ENCODE measurements at regions not wholly inside any gene's neighbourhood (a gene's known extent, or its start where the extent isn't known, plus 50 kb on each side); places are given as distances from the start of the nearest gene placed in this dataset.
A peak's percentile ranks its signal among the peaks of the same experiment; 100 is the strongest.
"Not testable (repeated sequence)": the region's sequence is repeated elsewhere in the genome, so short reads cannot be mapped to it uniquely, and the experiment has no call there.

DNA sequence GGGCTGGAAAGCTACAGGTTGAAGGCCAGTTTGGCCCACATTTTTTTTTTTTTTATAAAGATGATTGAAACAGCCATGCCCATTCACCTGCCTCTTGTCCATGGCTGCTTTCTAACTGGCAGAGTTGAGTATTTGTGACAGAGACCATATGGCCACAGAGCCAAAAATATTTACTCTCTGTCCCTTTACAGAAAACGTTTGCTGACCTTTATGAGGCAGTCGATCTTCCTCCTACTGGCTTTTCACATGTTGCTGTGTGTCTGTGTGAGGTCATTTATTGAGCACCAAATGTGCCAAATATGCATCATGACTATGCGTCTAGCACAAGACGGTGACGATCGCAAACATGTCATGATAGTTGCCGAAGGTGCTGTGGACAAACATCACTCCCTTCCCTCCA lies 200.6 kb upstream of the FRG1 start:
- DNase-seq: not testable (repeated sequence)

DNA sequence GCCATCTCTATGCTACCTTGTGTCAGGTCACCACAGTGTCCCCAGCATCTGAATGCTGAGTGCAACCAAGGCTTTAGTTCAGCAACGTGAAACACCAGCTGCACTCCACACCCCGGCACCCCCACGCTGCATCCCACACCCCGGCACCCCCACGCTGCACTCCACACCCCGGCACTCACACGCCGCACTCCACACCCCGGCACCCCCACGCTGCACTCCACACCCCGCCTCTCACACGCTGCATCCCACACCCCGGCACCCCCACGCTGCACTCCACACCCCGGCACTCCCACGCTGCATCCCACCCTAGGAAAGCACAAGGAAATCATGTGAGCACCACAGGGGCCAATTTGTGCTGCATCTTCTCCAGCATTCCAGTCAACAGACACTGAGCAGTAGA lies 199.8 kb upstream of the FRG1 start:
- DNase-seq: no peak

DNA sequence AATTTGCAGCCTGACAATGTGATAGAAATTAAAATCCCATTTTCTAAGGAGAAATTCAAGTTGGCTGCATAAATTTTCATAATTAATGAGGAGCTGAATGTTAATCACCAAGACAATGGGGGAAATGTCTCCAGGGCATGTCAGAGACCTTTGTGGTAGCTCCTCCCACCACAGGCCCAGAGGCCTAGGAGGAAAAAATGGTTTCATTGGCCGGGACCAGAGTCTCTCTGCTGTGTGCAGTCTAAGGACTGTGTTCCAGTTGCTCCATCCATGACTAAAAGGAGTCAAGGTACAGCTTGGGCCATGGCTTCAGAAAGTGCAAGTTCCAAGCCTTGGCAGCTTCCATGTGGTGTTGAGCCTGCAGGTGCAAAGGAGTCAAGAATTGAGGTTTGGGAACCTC lies 187.6 kb upstream of the FRG1 start:
- not testable (repeated sequence) for DNase-seq

DNA sequence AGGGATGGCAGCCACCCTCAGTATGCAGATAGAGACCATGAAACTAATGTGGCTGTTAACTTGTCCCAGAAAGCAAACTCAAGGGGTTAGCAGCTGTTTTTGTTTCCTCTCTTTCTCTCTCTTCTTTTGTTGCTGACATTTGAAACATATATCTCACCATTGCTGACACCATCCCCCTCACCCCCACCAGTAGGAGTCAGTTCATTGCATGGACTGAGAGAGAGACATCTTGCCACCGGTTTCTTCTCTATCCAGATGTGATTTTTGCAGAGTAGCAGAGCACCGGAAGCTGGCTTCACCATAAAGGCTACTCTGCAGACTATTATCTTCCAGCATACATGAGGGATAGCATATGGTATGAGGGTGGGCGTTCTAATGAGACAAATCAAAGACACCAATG lies 177.1 kb upstream of the FRG1 start:
- no peak for DNase-seq

DNA sequence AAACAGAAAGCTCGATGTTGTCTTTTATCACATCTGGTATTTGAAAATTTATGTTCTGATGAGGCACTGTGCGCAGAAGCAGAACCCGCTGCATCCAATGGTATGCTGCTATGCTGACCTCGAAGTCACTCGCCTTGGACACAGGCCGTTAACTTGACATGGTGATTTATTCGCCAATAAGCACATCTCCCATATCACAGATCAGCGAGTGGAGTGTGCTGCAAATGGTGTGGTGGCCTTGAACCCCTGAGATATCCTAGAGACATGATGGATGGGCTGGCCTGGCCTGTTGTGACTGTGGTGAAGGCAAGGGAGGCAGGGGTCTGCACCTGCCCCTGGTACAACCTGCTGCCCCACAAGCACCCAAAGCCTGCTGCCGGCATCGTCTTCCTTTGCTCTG lies 175.4 kb upstream of the FRG1 start:
- DNase-seq: no peak

DNA sequence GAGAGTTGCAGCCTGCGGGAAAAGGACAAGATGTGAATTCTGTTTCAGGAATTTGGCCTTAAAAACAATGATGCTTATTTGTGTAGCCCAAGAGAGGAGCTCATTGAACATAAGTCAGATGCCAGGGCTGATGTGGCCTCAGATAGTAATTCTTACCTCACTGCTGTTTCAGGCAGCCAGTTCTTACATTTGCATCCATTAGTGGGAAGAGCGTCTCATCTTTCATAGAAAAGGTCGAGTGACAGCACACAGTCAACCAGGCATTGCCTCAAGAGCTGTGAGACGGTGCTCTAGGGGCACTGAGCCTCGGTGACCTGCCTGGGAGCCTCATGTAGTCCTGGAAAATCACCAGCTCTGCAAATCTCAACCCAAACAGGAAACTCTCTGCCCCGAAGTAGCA lies 174.9 kb upstream of the FRG1 start:
- no peak for DNase-seq

DNA sequence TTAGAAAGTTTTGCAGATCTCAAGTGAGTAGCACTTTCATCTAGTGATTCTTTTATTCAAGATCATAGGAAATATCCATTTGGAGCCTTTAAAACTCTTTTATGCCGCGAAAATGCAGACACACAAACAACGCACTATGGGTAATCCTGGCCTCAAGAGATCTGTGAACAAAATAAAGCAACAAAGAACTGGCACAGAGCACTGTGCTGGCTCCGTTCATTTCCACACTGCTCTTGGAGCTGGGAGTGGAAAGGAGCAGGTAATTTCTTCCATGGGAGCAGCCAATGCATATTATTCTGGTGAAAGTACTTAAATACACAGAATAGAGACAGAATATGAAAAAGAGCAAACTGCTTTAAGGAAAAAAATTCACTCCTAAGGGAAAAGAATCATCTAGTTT lies 172.7 kb upstream of the FRG1 start:
- DNase-seq: no peak

DNA sequence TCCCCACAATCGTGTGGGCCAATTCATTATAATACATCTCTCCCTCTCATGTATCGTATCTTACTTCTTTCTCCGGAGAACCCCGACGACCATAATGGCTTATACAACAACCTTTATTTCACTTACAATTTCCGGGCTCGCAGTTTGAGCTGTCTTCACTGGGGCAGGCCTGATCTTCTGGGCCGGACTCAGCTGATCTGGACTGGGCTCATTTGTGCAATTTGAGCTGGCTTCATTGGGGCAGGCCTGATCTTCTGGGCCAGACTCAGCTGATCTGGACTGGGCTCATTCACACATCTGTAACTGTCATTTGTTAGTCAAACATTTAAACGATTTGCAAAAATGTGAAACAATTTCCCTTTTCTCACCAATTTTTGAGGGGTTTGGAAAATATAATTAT lies 171.5 kb upstream of the FRG1 start:
- no peak for DNase-seq

DNA sequence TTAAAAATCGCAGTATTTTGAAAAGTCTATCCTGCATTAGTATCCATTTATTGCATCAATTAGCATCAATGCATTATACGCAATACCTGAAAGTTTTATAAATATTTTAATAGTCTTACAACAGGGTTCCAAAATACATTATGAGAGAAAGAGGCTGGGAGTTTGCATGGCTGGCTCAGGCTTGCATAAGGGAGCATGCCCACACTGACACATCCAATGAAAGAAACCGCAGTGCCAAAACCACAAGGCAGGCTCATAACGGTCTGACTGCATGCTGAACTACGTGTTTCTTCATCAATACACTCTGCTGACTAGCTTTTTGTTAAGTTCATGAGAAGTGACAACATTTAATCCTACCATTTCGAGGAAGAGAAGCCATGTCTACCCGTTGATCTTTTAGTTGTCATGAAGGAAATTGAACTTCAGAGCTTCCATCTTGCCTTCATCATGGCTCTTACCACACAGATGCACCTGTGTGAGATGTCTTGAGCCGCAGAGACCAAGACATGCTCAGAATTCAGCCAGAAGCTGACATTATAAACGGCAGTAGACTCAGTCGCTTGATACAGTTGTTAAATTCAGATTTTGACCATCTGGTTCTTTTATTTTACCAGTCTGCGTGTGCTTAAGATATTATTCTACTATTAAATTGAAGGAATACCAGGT lies 168.8 kb upstream of the FRG1 start:
- no peak for DNase-seq

DNA sequence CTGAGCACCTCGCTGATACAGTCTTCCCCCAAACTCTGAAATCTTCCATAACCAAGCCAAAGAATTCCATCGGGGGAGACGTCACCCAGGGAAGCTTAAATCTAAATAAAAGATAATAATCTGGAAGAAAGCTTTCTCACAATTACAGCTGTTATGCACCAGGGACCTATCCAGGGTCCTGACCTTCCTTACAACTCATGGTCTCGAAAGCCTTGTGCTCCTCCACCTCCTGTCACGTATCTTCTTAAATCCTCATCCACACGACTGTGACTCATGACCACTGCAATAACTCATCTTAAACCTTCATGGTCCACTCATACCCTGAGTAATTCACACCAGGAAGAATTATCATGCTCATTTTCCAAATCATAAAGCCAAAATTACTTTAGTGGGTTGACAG lies 166.8 kb upstream of the FRG1 start:
- no peak for DNase-seq

DNA sequence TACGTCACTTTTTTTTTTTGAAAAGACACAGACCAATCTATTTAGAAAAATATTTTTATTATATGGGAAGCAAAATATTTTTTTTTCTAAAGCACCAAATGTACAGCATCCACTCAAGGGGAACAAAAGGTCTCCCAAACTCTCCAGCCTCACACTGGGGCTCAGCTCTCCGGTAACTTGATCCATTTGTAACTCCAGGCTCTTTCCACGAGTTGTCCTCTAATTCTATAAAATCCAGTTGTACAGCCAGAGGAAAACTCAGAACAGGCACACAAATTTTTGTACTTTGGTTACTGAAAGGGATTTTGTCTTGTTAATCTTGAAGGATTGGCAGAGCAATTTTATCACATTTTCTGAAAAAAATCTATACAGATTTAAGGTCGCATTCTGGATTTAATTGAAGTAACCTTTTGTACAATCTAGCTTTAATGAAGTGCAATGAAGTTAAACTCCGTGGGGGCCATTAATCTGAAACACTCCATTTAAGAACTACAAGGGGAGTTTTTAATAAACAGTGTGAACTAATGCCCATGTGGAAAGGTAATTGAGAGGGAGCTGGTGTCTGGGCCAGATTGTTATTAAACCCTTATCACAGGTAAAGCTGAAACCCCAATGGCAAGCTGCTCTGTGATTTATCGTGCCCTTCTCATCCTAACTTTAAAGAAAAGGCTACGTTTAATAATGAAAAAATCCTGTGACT lies 161.2 kb upstream of the FRG1 start:
- DNase-seq: no peak

DNA sequence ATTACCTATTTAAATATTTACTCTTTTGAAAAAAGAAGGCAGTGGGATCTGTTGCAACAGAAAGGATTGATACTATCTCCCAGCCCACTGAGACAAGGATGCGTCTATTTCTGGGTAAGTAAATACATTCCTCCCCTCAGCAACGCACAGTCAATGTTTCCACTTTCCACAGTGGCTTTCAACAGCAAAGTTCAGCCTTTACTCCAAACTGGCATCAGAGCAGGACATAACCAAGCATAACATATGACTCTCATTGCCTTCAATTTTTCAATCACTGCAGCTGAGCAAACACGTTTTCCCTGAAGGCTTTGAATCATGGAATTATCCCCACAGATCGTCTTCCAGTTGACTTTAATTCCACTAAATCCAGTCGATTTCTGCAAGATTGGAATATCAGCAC lies 160.3 kb upstream of the FRG1 start:
- DNase-seq: peak; percentile 65

DNA sequence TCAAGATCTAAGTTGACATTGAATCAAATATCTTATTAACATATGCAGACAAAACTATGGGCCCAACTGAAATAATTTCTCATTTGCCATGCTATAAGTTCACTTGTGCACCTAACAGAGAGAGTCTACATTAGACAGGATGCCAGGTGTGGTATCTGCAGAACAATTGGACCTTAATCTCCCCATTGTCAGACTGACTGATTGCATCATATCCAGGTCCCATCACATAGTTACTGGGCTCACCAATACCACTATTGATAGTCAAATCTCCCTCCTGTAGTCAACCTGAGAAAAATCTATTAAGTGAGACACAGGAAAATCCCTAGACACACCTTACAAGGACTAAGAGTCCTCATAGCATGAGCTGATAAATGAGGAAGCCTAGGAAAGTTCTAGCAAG lies 156.0 kb upstream of the FRG1 start:
- no peak for DNase-seq

DNA sequence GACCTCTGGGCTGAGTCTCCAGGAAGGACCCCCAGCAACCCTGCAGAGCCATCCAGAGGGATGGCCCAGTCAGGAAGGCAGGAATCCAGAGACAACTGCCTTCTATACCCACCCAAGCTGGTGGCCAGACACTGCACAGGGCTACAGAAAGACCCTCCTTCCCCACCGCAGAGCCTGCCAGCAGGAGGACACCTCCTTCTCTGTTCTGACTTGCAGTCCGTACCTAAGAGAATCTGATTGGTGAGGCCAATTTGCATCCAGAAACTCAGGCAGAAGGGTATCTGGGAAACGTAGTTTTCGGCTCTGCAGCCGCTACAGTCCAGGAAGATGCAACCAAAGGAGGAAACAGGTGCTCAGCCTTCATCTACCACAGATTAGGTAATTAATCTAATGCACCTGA lies 155.4 kb upstream of the FRG1 start:
- DNase-seq: peak; percentile 34

DNA sequence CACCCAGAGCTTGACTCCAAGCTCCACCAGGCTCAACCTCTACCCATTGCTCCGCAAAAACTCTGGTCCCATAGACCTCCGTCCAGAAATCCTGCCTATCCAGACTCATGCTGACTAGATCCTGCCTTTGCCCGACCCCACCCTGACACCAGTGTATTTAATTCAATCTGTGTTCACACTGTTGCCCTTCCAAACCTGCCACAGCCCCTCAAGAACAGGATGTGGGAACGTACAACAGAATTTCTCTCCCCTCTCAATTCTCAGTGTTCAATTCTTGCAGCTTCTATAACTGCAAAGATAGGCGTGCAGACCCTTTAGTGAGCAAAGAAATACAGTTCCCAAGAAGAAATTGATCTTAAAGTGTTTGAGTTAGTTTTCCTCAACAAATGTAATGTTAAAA lies 154.2 kb upstream of the FRG1 start:
- no peak for DNase-seq

DNA sequence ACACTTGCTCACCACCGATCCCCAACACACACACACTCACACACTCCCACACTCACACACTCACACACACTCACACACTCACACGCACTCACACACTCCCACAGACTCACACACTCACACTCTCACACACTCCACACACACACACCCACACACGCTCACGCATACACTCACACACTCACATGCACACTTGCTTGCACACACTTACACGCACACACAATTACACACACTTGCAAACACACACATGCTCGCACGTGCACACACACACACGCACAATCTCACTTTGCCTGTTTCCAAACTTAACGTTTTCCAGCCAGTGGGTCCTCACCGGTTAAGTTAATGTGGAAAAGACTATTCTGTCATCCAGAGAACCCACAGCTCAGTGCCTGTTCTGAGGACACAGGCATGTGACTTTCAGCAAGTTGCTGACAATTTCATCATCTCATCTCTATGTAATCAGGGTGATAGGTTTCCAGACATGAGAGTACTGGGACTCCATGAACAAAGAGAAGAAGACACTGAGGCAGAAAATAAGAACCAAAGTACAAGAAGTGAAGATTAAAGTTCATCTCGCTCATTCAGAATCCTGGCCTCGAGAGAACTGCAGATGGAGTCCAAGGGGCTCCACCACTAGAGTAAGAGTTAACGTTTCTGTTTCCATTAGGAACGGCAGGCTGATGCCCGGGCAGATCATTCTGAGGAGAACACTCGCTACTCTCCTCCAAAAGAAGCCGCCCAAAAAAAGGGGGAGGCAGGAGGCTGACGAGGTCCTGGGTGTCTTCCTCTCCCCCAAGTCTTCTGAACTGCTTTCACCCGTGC lies 153.2 kb upstream of the FRG1 start:
- no peak for DNase-seq

DNA sequence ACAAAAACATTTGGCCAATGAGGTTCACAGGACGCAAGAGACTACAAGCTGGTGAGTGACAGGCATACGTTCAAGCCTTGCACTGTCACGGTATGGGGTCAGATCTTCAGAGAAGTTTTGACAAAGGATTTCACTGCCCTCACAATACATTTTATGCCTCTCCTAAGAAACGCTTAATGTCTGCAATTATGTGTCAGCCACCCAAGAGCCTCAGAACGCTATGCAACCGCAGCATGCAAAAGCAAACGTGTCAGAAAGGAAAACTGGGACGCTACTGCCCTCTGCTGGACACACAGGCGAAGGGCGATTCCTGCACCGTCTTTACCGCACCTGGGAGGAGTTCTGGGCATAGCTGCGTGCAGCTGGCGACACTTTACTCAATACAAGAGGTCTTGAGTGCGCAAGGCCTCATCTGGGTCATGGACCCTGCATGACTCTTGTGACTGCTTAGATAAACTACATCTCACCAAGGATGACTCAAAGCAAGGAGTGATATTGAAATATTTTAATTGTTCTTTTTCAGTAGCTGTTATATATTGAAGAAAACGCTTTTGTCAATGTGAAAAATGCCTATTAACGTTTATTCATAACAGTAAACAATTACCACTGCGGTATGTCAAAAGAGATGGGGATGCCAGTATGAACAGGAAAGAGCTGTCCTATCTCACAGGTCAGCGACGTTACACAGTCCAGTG lies 147.6 kb upstream of the FRG1 start:
- DNase-seq: peak; percentile 69

DNA sequence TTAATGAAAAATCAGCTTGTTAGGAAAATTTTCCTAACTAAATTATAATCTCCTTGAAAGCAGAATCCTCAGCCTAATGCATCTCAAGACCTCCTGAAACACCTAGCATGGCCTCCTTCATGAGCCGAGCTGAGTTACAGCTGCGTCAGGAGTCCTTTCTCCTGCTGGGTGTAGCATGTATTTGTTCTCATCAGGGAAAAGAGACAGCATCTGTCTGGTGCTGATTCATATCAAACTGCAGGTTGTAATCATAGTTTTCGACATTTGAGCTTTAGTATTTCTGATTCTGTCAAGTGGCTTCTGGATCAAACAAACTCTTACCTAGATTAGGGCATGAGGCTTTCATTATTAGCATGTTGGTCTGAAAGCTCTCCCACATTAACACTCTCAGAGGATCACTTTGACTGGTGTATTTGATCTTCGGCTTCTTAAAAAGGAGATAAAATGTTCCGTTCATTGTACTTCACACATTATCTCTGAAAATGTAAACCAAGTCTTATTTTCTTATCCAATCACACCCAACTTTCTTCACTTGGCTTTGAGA lies 140.1 kb upstream of the FRG1 start:
- DNase-seq: no peak

DNA sequence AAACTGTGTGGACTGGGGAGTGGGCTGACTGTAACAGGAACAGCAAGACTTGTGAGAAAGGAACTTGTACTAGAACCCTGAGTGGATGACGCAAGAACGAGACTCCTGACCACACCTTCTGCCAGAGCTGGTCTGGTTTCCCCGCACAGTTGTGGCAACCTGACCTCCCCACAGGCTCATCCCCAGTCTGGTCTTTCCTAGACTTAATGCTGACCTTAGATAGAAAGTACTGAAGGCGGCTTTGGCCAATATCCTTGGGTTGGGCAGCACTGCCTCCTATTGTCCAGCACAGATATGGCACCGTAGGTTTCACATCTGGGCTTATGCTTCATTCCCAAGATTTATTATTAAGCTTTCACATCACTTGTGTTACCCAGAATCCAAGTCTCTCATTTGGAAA lies 137.8 kb upstream of the FRG1 start:
- no peak for DNase-seq

DNA sequence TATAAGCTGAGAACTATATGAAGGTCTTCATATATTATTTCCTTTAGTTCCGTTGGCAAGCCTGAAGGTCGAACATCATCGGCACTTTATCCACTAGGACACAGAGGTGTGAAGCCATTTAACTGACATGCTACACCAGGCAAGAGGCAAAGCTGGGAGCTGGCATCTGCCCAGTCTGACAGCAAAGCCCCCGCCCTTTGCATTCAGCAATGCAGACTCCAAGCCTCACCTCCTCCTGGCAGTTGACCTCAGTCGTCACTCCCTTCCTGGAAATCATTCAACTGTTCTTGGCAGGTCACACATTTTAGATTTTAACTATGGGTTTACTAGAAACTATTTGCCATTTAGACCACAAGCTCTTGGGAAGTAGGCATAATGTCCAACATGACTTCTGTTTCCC lies 135.8 kb upstream of the FRG1 start:
- no peak for DNase-seq

DNA sequence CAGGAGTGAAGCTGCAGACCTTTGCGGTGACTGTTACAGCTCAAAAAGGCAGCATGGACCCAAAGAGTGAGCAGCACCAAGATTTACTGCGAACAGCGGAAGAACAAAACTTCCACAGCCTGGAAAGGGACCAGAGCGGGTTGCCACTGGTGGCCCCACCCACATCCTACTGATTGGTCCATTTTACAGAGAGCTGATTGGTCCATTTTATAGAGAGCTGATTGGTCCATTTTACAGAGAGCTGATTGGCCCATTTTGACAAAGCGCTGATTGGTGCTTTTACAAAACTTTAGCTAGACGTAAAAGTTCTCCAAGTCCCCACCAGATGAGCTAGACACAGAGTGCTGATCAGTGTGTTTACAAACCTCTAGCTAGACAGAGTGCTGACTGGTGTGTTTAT lies 134.2 kb upstream of the FRG1 start:
- DNase-seq: no peak

DNA sequence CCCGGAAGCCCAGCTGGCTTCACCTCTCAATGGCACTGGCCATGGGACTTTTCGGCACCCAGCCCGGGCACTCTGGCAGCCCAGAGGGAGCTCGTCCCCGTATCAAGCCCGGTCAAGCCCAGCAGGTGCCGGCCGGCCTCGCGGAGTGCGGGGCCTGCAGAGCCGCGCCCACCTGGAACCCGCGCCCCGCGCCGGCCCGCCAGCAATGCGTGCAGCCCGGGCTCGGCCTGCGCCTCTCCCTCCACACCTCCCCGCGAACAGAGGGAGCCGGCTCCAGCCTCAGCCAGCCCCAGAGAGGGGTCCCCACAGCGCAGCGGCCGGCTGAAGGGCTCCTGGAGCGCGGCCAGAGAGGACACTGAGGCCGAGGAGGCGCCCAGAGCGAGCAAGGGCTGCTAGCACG lies 133.6 kb upstream of the FRG1 start:
- DNase-seq: no peak

DNA sequence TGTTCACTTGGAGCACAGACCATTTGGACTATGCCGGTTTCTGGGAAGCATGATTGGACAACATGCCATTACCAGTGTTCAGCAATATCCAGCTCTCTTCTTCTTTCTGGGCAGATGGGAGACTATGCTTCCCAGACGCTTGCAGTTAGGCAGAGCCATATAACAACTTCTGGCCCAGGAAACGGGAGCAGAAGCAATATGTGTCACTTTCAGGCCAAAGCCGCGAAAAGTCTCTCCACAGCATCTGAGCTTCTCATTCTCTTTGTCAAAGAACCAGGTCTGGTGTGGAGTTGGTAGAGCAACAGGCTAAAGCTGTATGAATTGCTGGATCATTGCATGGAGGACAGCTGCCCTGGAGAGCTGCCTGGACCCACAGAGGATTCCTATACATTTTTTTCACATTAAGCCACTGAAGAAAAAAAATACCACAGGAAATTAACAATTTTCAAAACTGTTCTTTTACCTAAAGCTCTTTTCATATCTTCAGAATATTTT lies 131.4 kb upstream of the FRG1 start:
- no peak for DNase-seq

Data from DMS153 (cell line).